H1 (cell line): ENCODE measurements at regions not wholly inside any gene's neighbourhood (a gene's known extent, or its start where the extent isn't known, plus 50 kb on each side); places are given as distances from the start of the nearest gene placed in this dataset.

Experiments used
- CTCF ChIA-PET: fragments of 300-600 bp; sonication (Branson Sonifier 250); formaldehyde crosslinking; loops from one replicate; lab custom pipeline; 2021; ENCODE audit not compliant: partially characterized antibody; lab: Charles Lee
- POLR2A ChIA-PET: fragments of 300-600 bp; sonication (Branson Sonifier 250); formaldehyde crosslinking; loops from one replicate; lab custom pipeline; 2021; ENCODE audit warnings: inconsistent platforms; ENCODE audit not compliant: partially characterized antibody; lab: Charles Lee
- DNase-seq, 2 experiments: peaks; one replicate each; pipeline versions ENCODE4 v3.0.0 to v3.0.0-alpha.2; 2010 to 2022; ENCODE audit warnings: low spot score in 2 of 2, low read depth in 1 of 2, mixed read lengths in 1 of 2
- FAIRE-seq: peaks from 2 replicates; lab custom pipeline; 2011; peaks lifted over from hg19 to GRCh38; lab: Jason Lieb, UNC
- H2AFZ ChIP-seq: 2 replicates; pipeline ENCODE4 v1.8.1; 2012; ENCODE audit warnings: low read length, inconsistent platforms
- H2AK5ac ChIP-seq: 2 replicates; pipeline ENCODE4 v1.6.1; 2013; ENCODE audit warnings: low read depth, low read length
- H2BK120ac ChIP-seq: replicated peaks from 2 replicates; pipeline ENCODE3; 2013; ENCODE audit warnings: low read depth, low read length, inconsistent platforms
- H2BK12ac ChIP-seq: 2 replicates; pipeline ENCODE4 v1.6.1; 2013; ENCODE audit warnings: low read depth, low read length
- H2BK15ac ChIP-seq: 2 replicates; pipeline ENCODE4 v1.6.1; 2013; ENCODE audit warnings: low read length
- H2BK20ac ChIP-seq: 2 replicates; pipeline ENCODE4 v1.6.1; 2013; ENCODE audit warnings: low read length
- H2BK5ac ChIP-seq: 2 replicates; pipeline ENCODE4 v1.6.1; 2013; ENCODE audit warnings: low read depth, low read length
- H3K14ac ChIP-seq: 2 replicates; pipeline ENCODE4 v1.6.1; 2013; ENCODE audit warnings: inconsistent platforms; ENCODE audit not compliant: insufficient read length
- H3K18ac ChIP-seq: 2 replicates; pipeline ENCODE4 v1.6.1; 2013; ENCODE audit warnings: low read length; ENCODE audit errors: extremely low read depth
- H3K23ac ChIP-seq: 2 replicates; pipeline ENCODE4 v1.6.1; 2013; ENCODE audit warnings: inconsistent platforms; ENCODE audit not compliant: insufficient read length
- H3K23me2 ChIP-seq: 2 replicates; pipeline ENCODE4 v1.6.1; 2013; ENCODE audit warnings: low read depth, low read length
- H3K27ac ChIP-seq: 2 replicates; pipeline ENCODE4 v1.6.1; 2011; ENCODE audit warnings: low read depth, low read length, inconsistent platforms
- H3K27me3 ChIP-seq, 4 experiments: replicated peaks in 1 of 4; 1 replicate in 1 of 4; 2 replicates in 3 of 4; pipeline versions ENCODE4 v1.6.1 to v1.8.1; 2011 to 2013; ENCODE audit warnings: low read length in 3 of 4, mild to moderate bottlenecking in 3 of 4, inconsistent platforms in 2 of 4, mixed read lengths in 2 of 4, moderate library complexity in 1 of 4; ENCODE audit not compliant: control insufficient read depth in 3 of 4, insufficient read depth in 3 of 4; ENCODE audit errors: extremely low read depth in 1 of 4
- H3K36me3 ChIP-seq, 4 experiments: 2 replicates each; pipeline versions ENCODE4 v1.6.1 to v1.8.1; 2011 to 2013; ENCODE audit warnings: mild to moderate bottlenecking in 4 of 4, low read length in 3 of 4, moderate library complexity in 2 of 4, control low read depth in 1 of 4, inconsistent platforms in 1 of 4; ENCODE audit not compliant: insufficient read depth in 4 of 4, control insufficient read depth in 2 of 4
- H3K4ac ChIP-seq: replicated peaks from 2 replicates; pipeline ENCODE3; 2013; ENCODE audit warnings: low read length, low read depth, mixed read lengths, inconsistent platforms; ENCODE audit not compliant: insufficient read length
- H3K4me1 ChIP-seq, 4 experiments: replicated peaks in 1 of 4; 1 replicate in 1 of 4; 2 replicates in 3 of 4; pipeline versions ENCODE4 v1.6.1 to v1.8.1; 2011 to 2013; ENCODE audit warnings: low read length in 3 of 4, inconsistent platforms in 2 of 4, mixed read lengths in 1 of 4; ENCODE audit not compliant: insufficient read depth in 4 of 4, control insufficient read depth in 3 of 4
- H3K4me2 ChIP-seq, 2 experiments: 2 replicates each; pipeline versions ENCODE4 v1.6.1 to v1.8.1; 2011 to 2013; ENCODE audit warnings: low read depth in 2 of 2, low read length in 2 of 2, control low read depth in 1 of 2, inconsistent platforms in 1 of 2, mild to moderate bottlenecking in 1 of 2; ENCODE audit not compliant: insufficient read depth in 1 of 2
- H3K4me3 ChIP-seq, 4 experiments: fragments of 200-600, 300-600 bp in 1 of 4; sonication (generic), shearing (Covaris generic), sonication (Bioruptor Twin) in 1 of 4; 2 replicates each; pipeline versions ENCODE4 v1.5.1 to v1.8.1; 2011 to 2016; ENCODE audit warnings: low read length in 4 of 4, low read depth in 3 of 4, control low read depth in 2 of 4, inconsistent platforms in 2 of 4, mild to moderate bottlenecking in 2 of 4, mixed read lengths in 1 of 4, moderate library complexity in 1 of 4; ENCODE audit not compliant: insufficient read depth in 2 of 4; ENCODE audit errors: extremely low read depth in 1 of 4
- H3K56ac ChIP-seq: replicated peaks from 2 replicates; pipeline ENCODE3; 2013; ENCODE audit warnings: low read depth, mild to moderate bottlenecking, mixed read lengths, low read length, inconsistent platforms; ENCODE audit not compliant: insufficient read length
- H3K79me1 ChIP-seq: 2 replicates; pipeline ENCODE4 v1.6.1; 2013; ENCODE audit warnings: low read depth, low read length, control low read depth
- H3K79me2 ChIP-seq, 2 experiments: 2 replicates each; pipeline versions ENCODE4 v1.6.1 to v1.8.1; 2012 to 2013; ENCODE audit warnings: low read length in 2 of 2, mild to moderate bottlenecking in 2 of 2, inconsistent platforms in 1 of 2; ENCODE audit not compliant: insufficient read depth in 2 of 2, control insufficient read depth in 1 of 2
- H3K9ac ChIP-seq, 4 experiments: replicated peaks in 1 of 4; 1 replicate in 1 of 4; 2 replicates in 3 of 4; pipeline versions ENCODE4 v1.6.1 to v1.8.1; 2011 to 2013; ENCODE audit warnings: low read depth in 3 of 4, low read length in 3 of 4, control low read depth in 2 of 4, mild to moderate bottlenecking in 2 of 4, moderate library complexity in 2 of 4, inconsistent platforms in 1 of 4; ENCODE audit errors: extremely low read depth in 1 of 4
- H3K9me3 ChIP-seq, 2 experiments: 2 replicates each; pipeline versions ENCODE4 v1.6.1 to v1.8.1; 2012 to 2013; ENCODE audit warnings: mild to moderate bottlenecking in 2 of 2, moderate library complexity in 2 of 2, control low read depth in 1 of 2, inconsistent platforms in 1 of 2, low read depth in 1 of 2, low read length in 1 of 2, mixed read lengths in 1 of 2; ENCODE audit not compliant: insufficient read depth in 2 of 2
- H4K20me1 ChIP-seq, 2 experiments: replicated peaks in 1 of 2; 2 replicates each; pipeline versions ENCODE3 to v1.8.1; 2011 to 2013; ENCODE audit warnings: inconsistent platforms in 2 of 2, low read length in 2 of 2, mild to moderate bottlenecking in 1 of 2; ENCODE audit not compliant: insufficient read depth in 2 of 2, control insufficient read depth in 1 of 2
- H4K5ac ChIP-seq: 2 replicates; pipeline ENCODE4 v1.6.1; 2013; ENCODE audit warnings: low read length, low read depth, mixed read lengths, inconsistent platforms; ENCODE audit not compliant: insufficient read length
- H4K8ac ChIP-seq: 2 replicates; pipeline ENCODE4 v1.8.0; 2013; ENCODE audit warnings: mild to moderate bottlenecking, moderate library complexity, low read length, inconsistent platforms; ENCODE audit not compliant: insufficient read depth; ENCODE audit errors: extremely low read depth
- H4K91ac ChIP-seq: replicated peaks from 2 replicates; pipeline ENCODE3; 2013; ENCODE audit warnings: low read length, mixed read lengths, inconsistent platforms; ENCODE audit not compliant: insufficient read length
- RAD21 ChIP-seq, 2 experiments: IDR thresholded peaks in 1 of 2; conservative IDR thresholded peaks in 1 of 2; 2 replicates each; pipeline ENCODE4 v1.6.1; 2011; ENCODE audit warnings: low read depth in 2 of 2, low read length in 2 of 2, improper control_type of control experiment in 1 of 2, inconsistent platforms in 1 of 2, mild to moderate bottlenecking in 1 of 2, moderate library complexity in 1 of 2
- RBBP5 ChIP-seq: IDR thresholded peaks from 2 replicates; pipeline ENCODE4 v1.7.1; 2012; ENCODE audit warnings: low read depth, mild to moderate bottlenecking, inconsistent platforms, low read length, moderate library complexity, borderline replicate concordance
- SIN3A ChIP-seq, 2 experiments: IDR thresholded peaks in 1 of 2; conservative IDR thresholded peaks in 1 of 2; 2 replicates each; pipeline ENCODE4 v1.6.1; 2011 to 2012; ENCODE audit warnings: low read length in 2 of 2, improper control_type of control experiment in 1 of 2, low read depth in 1 of 2, mild to moderate bottlenecking in 1 of 2
- TEAD4 ChIP-seq: IDR thresholded peaks from 2 replicates; pipeline ENCODE4 v1.6.1; 2012; ENCODE audit warnings: low read depth, low read length, inconsistent platforms, mixed read lengths
- YY1 ChIP-seq: IDR thresholded peaks from 2 replicates; pipeline ENCODE4 v1.6.1; 2011; ENCODE audit warnings: low read depth, mild to moderate bottlenecking, low read length
- WGBS, 2 experiments: shearing (Covaris generic) in 1 of 2; methylation state at CpG; one replicate each; pipeline versions ENCODE4 v1.1.6 to v1.1.7; 2013 to 2015; ENCODE audit warnings: low lambda C conversion rate in 2 of 2, mixed read lengths in 2 of 2, inconsistent platforms in 1 of 2, low coverage in 1 of 2, missing lambda C conversion rate in 1 of 2; ENCODE audit not compliant: insufficient replicate concordance in 2 of 2, insufficient coverage in 1 of 2, insufficient read length in 1 of 2; ENCODE audit errors: extremely low coverage in 1 of 2, missing lambda C conversion rate in 1 of 2; 5-methylcytosine and 5-hydroxymethylcytosine counted together
- TF ChIP-seq, protein P1 (sequence below): IDR thresholded peaks from 2 replicates; pipeline ENCODE4 v1.6.1; 2011; ENCODE audit warnings: low read length, improper control_type of control experiment
- TF ChIP-seq, protein P2 (sequence below): IDR thresholded peaks from 2 replicates; pipeline ENCODE4 v1.6.1; 2012; ENCODE audit warnings: inconsistent platforms

DNA sequence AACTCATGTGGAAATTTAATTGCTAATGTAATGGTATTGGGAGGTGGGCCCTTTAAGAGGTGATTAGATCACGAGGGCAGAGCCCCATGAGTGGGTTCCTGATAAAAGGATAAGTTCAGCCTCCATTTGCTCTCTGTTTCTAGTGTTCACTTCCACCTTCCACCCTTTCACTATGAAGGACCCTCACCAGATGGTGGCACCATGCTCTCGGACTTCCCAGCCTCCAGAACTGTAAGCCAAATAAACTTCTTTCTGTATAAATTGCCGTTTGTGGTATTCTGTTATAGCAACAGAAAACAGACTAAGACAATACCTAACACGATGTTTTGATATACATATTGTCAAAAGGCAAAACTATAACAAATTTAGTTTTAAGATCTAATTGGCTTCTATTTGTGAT lies 166.2 kb downstream of the DEPDC1B start:
- POLR2A ChIA-PET: no interaction called here
- no peaks in the 10 kb centered on the region for H4K20me1 ChIP-seq
- H3K79me1 ChIP-seq: no peaks in the 10 kb centered on the region
- no peak overlapping the region for H3K14ac ChIP-seq
- no peak overlapping the region for H2AFZ ChIP-seq
- no peaks in the 10 kb centered on the region for H3K23me2 ChIP-seq
- no peak overlapping the region for H2BK120ac ChIP-seq
- H3K36me3 ChIP-seq: no peaks in the 10 kb centered on the region
- H3K4me3 ChIP-seq: no peak overlapping the region
- H4K91ac ChIP-seq: no peak overlapping the region
- H3K27me3 ChIP-seq: no peaks in the 10 kb centered on the region
- no peaks in the 10 kb centered on the region for H3K79me2 ChIP-seq
- H3K9ac ChIP-seq: no peak overlapping the region
- WGBS, 2 experiments: 90% methylated on average over 4 of the region's 4 CpGs; no CpG with 5 or more reads in 1 of the 2 experiments
- H2BK20ac ChIP-seq: no peak overlapping the region
- no peak overlapping the region for H2BK12ac ChIP-seq
- H3K4me2 ChIP-seq: no peak overlapping the region
- no peak overlapping the region for H3K23ac ChIP-seq
- no peak overlapping the region for H2AK5ac ChIP-seq
- H3K4ac ChIP-seq: no peak overlapping the region
- no peak overlapping the region for H2BK5ac ChIP-seq
- H3K27ac ChIP-seq: no peak overlapping the region
- no peak overlapping the region for H3K18ac ChIP-seq
- H3K56ac ChIP-seq: no peak overlapping the region
- no peak overlapping the region for H4K8ac ChIP-seq
- H3K9me3 ChIP-seq: peaks cover 0 to 2% of the 10 kb centered on the region in 2 experiments; a peak in 1 of 4 replicates
- no peak overlapping the region for H4K5ac ChIP-seq
- no peak for DNase-seq
- FAIRE-seq: no peak
- no peak overlapping the region for H2BK15ac ChIP-seq
- no peaks in the 10 kb centered on the region; a peak in 1 of 7 replicates for H3K4me1 ChIP-seq
- CTCF ChIA-PET: no interaction called here
- no peak for TF ChIP-seq SIN3A (conservative IDR thresholded peaks at IDR 0.05 in 1 of 2, IDR thresholded peaks at IDR 0.05 in 1 of 2; ENCODE audit: low read depth in 1 of 2, low read length in 2 of 2)
- no peak for TF ChIP-seq RBBP5
- no peak; a peak in 1 of 4 replicates for TF ChIP-seq RAD21 (IDR thresholded peaks at IDR 0.05 in 1 of 2, conservative IDR thresholded peaks at IDR 0.05 in 1 of 2; ENCODE audit: low read depth in 2 of 2, low read length in 2 of 2)
- TF ChIP-seq YY1: no peak
- TF ChIP-seq TEAD4: no peak
- TF ChIP-seq, protein P1, sequence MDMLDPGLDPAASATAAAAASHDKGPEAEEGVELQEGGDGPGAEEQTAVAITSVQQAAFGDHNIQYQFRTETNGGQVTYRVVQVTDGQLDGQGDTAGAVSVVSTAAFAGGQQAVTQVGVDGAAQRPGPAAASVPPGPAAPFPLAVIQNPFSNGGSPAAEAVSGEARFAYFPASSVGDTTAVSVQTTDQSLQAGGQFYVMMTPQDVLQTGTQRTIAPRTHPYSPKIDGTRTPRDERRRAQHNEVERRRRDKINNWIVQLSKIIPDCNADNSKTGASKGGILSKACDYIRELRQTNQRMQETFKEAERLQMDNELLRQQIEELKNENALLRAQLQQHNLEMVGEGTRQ: no peak
- TF ChIP-seq, protein P2, sequence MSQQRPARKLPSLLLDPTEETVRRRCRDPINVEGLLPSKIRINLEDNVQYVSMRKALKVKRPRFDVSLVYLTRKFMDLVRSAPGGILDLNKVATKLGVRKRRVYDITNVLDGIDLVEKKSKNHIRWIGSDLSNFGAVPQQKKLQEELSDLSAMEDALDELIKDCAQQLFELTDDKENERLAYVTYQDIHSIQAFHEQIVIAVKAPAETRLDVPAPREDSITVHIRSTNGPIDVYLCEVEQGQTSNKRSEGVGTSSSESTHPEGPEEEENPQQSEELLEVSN: no peak
